Fibroblast of skin of scalp (primary cell): ENCODE measurements at regions not wholly inside any gene's neighbourhood (a gene's known extent, or its start where the extent isn't known, plus 50 kb on each side); places are given as distances from the start of the nearest gene placed in this dataset.
"Not testable (repeated sequence)": the region's sequence is repeated elsewhere in the genome, so short reads cannot be mapped to it uniquely, and the experiment has no call there.

ENCODE experiments used
- DNase-seq: peaks from one replicate; pipeline ENCODE4 v3.0.0-alpha.2; 2013

DNA sequence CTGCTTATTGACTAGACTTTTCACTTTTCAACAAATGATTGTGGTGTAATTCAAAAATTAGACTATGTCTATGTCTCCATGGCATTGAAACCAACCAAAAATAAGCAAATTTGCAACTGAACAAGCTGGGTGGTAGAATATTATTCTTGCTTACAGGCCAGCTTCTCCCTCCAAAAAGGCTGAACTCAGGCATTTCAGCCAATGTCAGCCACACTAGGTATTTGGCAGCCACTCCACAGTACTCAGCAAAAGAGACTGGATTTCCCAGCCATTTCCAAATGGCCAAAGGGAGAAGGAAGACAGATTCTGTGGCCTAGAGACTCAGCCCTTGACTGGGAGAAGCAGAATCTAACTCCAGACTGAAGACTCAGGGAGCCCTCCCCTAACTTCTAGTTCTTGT, 121.8 kb upstream of the IRX5 start:
- no peak for DNase-seq

DNA sequence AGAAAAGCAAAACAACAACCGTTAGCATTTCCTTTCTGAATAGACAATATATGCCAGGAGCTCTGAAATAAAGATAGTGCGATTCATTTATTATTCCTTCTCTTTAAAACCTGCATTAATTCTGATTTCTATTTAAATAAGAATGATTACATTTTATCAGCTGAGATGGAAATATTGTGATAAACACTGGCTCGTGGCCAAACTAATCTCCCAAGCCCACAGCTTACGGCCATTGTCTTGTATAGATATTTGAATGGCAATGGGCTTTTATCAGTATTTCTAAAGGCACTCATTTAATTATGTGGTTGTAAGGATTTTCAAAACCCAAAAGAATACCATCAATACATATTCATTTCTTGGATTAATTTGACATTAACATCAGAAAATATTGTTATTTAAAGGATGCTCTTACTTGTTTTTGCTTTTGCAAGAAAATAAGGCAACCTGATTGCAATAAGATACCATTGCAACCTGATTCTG, 123.7 kb upstream of the IRX5 start:
- DNase-seq, result no peak

DNA sequence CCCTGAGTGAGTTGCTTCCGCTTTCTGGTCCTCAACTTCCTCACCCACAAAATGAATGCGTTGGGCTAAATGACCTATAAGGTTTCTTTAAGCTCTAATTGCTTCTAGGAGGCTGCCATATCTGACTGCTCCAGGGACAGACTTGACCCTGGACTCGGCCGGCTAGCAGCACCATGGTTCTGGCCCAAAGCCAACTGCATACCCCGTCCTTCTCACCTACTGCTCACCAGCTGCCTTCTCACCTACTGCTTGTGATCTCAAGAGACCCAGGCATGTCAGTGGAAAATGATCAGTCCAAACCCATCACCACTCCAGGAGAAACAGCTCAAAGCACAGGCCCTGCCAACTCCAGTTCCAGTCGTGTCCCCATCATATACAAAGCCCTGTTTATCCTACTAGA, 124.3 kb upstream of the IRX5 start:
- no peak for DNase-seq

DNA sequence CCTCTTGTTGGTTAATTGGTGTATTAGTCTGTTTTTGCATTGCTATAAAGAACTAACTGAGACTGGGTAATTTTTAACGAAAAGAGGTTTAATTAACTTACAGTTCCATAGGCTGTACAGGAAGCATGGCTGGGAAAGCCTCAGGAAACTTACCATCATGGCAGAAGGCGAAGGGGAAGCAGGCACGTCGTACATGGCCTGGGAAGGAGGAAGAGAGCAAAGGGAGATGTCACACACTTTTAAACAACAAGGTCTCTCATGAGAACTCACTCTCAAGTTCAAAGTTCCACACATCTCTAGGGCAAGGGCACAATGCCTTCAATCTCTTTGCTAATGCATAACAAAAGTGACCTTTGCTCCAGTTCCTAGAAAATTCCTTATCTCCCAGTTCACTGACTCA, 125.0 kb upstream of the IRX5 start:
- no peak for DNase-seq

DNA sequence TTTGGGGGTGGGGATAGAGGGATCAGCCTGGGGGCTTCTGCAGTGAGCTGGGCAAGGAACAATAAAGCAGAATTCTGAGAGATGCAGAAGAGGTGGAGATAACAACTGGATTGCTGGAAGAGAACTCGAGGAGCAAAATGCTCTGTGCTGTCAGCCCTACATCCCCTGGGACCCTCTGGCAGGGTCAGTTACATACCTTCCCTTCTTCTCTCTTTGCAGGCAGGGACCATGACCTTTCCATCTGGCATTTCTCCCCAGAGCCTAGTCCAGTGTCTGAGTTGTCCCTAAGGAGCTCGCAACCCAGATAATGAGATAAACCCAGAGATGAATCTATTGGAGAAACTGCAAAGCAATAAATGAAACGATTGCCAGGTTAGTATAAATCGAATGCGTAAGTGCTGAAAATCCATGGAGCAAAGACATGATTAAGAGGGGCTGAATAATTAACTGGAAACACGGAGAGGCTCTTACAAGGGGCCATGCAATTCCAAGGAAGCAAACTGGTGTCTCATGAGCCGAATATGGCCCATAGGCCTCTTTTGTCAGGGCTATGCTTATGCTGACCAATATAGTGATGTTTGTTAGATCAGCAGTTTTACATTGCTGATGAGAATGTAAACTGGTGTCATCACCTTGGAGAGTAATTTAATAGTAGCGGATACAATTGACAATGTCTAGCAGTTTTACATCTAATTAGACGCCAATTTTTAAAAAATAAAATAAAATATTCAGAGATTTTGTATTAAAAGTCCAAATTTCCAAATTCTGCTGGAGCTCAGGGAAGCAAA, 129.4 kb upstream of the IRX5 start:
- DNase-seq, result no peak

DNA sequence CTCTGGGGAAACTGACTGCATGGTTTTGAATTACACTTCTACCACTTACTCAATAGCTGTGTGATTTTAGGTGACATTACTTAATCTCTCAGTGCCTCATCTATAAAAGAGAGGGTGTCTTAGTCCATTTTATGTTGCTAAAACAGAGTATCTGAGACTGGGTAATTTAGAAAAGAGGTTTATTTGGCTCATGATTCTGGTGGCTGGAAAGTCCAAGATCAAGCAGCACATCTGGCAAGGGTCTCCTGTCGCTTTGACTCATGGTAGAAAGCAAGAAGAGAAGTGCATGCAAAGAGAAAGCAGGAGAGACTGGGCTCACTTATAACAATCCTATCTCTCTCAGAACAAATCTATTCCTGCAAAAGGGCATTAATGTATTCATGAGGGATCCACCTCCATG, 132.4 kb upstream of the IRX5 start:
- no peak for DNase-seq

DNA sequence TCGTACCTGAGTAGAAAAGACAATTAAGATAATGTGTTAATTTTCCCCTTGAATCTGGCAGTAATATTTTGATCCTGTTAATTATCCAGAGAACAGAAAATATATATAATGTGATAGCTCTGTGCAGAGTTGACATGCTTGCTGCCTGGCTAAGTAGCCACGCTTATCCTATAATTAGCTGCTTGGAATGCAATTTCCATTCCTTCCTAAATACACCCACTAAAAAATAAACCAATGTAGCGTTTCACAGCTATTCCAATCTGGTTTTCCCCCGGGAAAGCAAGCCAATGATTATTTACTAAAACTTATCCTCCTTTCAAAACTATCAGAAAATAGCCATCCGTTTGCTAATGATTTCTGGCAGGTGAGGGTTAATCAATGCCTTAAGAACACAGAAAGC, 134.5 kb upstream of the IRX5 start:
- no peak for DNase-seq

DNA sequence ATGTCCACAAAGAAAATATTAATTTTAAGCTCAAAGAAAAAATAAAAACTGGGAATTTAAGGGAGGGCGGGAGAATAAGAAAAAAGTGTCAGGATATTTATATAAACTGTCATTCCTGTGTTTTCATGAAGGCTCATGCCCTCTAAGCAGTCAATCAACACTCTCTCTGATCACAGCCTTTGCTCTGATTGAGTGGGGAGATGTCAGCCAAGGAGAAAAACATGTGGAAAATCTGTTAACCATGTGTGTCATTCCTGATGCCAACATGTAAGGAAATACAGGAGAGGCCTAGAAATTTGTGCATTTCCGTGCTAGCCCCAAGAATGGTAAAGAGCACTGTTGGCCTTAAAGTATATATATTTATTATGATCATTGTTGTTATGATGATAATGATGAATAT, 137.9 kb upstream of the IRX5 start:
- DNase-seq, result no peak

DNA sequence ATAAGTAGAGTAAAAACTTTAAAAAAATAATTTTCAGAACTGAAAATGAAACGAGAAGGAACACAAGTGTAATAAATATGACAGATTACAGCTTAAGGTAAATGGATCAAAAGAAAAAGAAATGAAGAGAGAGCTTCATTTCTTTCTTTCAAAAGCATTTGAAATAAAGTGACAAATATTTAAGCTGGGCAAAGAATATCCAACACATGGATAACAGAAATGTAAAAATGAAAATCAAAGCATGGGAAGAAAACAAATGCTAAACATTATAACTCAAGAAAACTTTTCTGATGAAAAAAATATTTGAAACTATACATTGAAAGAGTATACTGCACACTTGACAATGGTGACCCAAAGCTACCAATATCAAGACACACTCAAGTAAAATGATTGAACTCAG, 143.6 kb upstream of the IRX5 start:
- DNase-seq, result no peak

DNA sequence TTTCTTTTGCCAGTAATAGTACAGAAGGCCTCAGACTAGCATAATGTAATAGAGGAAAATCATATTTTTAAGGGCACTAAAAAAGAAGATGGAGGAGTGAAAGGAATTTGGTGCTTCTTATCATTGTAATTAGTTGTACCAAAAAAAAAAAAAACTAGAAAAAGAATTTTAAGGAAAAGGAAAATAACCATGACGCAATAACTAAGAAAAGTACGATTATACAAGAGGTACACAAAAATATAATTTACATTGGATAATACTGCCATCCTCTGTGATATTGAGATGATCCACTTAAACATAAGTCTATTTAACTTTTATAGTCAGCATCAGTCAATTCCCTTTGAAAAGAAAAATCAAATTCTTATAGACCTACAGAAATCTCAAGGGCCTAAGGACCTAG, 146.7 kb upstream of the IRX5 start:
- DNase-seq, result no peak

DNA sequence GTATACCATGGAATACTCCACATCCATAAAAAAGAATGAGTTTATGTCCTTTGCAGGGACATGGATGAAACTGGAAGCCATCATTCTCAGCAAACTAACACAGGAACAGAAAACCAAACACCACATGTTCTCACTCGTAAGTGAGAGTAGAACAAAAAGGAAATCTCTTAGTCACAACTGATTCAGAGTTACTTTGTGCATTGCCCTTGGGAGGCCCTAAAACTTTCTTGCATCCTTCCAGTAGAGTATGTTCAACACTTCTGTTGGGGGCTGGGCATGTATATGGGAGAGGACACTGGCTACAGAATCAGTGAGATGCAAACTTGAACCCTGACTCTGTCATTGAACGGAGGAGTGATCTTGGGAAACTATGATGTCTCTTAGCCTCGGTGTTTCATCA, 147.4 kb upstream of the IRX5 start:
- DNase-seq, result no peak

DNA sequence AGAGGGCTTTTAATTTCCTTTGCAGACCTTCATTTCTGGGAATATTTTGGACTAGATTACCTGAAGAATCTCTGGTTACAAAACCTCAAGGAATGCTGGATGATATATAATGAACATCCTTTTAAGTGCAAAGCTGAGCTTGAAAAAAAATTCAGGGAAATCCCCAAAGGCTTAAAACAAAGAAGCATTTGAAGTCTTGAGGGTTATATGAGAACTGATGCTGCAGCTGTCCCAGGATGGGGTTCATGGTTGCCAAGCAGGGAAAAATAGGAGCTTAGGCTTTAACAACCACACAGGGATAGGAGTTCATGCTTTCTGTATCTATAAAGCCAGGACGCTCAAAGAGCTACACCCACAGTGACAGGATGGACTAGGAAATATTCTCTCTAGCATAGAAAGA, 150.4 kb upstream of the IRX5 start:
- no peak for DNase-seq

DNA sequence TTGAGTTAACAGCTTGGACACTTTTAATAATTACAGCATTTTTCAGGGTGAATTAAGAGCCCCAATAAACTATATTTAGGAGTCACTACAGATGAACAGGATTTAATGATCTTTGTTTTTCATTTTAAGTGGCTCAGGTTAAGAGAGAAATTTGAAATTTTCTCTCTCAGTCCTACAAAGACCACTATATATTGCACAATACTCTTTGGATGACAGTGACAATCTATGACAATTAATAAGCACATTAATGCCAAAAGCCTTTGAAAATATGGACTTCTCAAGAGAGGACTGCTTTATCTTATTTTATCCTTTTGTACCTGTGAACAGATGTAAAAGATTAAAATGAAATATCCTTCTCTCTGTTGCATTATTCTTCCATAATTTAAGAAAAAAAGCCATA, 151.1 kb upstream of the IRX5 start:
- no peak for DNase-seq

DNA sequence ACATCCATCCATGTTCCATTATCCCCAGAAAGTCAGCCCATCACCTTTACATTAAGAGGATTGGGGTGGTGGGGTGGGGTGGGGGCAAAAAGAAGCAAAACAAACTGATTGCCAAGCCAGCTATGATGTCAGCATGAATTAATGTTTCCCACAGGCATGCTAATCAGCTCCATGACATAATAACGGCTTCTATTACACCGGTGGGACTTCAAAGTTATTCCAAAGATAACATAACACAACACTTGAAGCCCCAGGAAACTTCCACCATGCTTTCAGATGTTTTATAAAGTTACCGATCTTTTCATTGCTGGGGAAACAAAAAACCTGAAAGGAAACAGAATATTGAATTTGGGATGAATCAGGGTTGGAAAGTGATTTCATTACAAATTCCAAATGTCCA, 155.9 kb upstream of the IRX5 start:
- DNase-seq, result no peak

DNA sequence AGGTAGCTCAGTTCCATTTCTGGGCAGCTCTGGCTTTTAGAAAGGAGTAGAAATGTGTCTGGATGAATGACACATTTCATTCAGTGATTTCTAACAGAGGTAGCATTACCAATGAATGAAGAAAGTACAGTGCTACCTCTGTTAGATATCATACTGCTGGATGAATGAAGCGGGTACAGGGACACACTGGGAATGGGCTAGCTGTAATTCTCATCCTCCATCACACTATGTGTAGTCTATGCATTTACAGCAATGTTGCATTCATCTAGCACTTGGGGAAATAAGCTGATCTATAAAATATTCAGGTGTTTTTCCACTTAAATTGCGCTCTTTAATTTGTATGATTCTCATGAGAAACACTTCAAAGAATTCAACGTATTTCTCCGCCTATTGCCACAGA, 158.3 kb upstream of the IRX5 start:
- no peak for DNase-seq

DNA sequence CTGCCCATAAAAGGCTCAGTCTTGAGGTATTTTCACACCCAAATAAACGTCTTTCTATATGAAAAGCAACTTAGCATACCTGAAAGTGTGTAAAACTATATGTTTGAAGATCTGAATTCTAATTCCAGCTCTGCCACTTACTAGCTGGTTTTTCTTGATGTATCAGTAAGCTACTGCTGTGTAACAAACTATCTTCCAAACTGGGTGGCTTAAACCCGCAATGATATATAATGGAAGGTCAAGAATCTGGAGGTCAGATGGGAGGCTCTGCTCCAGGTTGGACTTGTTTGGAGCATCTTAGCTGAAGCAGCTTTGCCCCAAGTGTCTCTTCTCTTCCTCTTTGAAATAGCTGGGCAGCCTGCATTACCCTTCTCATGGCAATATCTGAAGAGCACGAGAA, 164.3 kb upstream of the IRX5 start:
- no peak for DNase-seq

DNA sequence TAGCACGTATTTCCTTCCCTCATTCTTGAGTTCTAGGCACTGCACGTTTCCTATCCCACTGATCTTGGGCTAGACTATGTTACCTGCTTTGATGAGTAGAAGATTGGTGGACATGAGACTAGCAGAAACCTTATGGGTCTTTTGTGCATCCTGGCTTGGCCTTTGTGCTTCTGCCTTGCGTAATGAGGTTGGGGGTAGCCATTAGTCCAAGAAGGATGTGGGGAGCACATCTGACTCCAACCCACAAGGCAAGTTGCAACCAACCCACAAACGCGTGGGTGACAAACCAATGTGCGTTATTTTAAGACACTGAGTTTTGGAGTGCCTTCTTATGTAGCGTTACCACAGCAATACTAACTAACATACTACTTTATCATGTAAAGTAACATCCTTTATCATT, 180.4 kb upstream of the IRX5 start:
- no peak for DNase-seq

DNA sequence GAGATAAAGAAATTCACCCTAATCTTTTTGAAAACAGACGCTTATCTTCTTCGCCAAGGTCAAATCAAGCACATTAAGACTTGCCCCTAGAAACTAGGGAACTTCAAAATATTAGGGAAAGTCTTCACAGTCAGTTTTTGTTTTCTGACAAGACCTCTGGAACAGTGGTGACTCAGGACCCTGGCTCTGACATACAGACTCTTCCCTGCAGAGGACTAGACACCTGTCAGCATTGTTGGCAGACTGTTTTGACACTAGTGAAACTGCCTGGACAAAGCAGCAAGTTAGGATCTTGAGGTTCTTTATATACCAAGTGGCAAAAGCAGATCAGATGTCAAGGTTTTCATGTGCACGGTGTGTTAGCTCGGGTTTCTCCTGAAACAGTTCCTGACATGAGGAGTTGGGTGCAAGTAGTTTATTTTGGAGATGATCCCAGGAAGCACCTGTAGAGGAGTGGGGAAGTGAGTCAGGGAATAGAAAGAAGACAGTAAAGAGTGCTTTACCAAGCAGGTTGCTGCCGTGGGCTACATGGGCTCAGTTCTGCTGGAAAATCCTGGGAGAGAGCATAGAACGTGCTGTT, 182.0 kb upstream of the IRX5 start:
- no peak for DNase-seq

DNA sequence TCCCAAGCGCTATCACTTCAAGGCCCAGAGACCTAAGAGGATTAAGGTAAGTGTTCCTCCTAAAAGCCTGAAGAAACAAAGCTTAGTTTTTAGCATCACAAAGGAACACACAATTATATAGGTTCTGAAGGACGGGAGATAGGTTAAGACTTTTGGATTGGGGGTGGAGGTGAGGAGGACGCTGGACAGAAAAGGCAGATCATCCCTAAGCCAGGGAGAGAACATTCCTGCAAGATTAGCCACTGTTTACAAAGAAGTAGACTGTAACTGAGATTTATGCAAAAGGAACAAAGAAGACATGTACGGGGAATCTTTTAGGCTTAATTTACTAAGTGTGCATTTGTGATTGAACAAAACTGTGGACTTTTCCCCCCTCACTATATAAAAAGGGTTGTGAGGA, 184.1 kb upstream of the IRX5 start:
- no peak for DNase-seq

DNA sequence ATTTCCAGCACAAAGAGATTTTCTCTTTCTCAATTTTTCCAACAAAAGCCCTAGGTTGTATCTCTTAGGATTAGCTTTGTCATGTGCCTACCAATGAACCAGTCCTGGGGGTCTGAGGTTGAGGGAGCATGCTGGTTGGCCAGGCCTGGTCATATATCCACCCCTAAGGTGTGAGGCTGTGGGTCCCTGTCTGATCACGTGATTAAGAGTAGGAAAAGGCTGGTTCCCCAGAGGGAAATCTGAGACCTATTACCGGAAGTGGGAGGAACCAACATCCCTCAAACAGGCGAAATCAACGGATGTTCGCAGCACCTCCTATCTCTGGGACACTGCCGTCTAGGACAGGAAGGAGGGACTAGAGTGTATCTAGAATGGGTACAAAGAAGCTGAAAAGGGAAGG, 185.7 kb upstream of the IRX5 start:
- DNase-seq, result no peak

DNA sequence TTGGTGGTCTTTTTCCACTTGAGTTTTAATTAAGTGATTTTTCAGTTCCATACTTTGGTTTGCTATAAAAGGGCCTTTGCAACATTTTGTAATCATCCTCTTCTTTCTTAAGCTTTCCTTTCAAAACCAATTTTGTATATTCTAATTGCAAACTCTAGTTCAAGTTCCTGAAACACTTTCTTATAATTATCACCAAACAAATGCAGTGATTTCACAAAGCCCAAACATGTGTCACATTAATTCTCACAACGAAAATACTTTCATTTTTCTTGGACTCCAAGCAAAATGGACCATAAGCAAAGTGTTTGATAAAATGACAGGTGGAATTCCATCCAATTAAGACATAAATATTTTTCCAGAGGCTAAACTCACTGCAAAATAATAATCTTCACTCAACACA, 188.2 kb upstream of the IRX5 start:
- DNase-seq, result no peak

DNA sequence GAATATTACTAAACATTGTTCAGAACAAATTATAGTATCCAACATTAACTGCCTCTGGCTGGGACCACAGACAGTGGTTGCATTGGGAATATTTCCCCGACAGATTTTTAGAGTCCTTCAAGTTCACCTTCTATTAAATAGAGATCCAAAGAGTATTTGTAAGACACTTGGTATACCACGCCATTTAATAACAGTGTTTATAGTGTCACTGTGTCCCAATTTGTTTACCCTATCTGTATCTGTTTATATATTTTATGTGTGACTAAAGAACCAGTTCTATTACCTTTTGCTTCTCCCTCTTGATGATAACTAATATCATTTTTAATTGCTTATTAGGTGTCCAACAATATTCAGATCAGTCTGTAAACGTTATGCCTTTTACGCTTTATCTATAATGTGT, 191.3 kb upstream of the IRX5 start:
- no peak for DNase-seq

DNA sequence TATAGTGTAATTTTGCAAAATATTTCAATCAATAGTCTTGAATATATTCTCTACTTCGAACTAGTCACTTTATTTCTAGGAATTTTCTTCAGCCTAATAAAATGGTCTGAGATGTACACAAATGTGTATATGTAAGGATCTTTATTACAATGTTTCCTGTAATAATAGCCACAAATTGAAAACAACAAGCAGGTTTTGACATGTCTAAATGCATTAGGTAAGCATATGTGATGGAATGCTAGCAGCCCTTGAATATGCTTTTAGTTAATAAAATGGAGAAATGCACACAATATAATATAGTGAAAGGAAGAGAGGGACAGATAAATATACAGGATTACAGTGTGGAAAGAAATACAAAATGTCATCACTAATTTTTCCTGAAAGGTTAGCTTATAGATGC, 196.5 kb upstream of the IRX5 start:
- DNase-seq, result no peak

DNA sequence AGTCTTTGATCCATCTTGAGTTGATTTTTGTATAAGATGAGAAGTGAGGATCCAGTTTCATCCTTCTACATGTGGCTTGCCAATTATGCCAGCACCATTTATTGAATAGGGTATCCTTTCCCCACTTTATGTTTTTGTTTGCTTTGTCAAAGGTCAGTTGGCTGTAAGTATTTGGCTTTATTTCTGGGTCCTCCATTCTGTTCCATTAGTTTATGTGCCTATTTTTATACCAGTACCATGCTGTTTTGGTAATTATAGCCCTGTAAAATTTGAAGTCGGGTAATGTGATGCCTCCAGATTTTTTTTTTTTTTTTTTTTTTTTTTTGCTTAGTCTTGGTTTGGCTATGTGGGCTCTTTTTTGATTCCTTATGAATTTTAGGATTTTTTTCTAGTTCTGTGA, 203.0 kb upstream of the IRX5 start:
- DNase-seq, result not testable (repeated sequence)
